ENCODE measurements at regions not wholly inside any gene's neighbourhood (a gene's known extent, or its start where the extent isn't known, plus 50 kb on each side); places are given as distances from the start of the nearest gene placed in this dataset.

GRCh38 chr10:6833458-6834011 lies 253.5 kb upstream of the PRKCQ start:
- TF ChIP-seq CTCF (IDR thresholded peaks at IDR 0.05 in 2 of 3, conservative IDR thresholded peaks at IDR 0.05 in 1 of 3; ENCODE audit: borderline replicate concordance in 1 of 3, insufficient read depth in 1 of 3, low read depth in 2 of 3, low read length in 2 of 3), result no peak
- no peak for TF ChIP-seq CBX3 (IDR thresholded peaks at IDR 0.05; ENCODE audit: low read depth)
- no peak for TF ChIP-seq SIN3A (IDR thresholded peaks at IDR 0.05; ENCODE audit: low read depth)
- TF ChIP-seq TCF7L2 (IDR thresholded peaks at IDR 0.05; ENCODE audit: borderline replicate concordance, extremely low read depth, insufficient read depth, insufficient read length), result no peak
- TF ChIP-seq, protein P1, sequence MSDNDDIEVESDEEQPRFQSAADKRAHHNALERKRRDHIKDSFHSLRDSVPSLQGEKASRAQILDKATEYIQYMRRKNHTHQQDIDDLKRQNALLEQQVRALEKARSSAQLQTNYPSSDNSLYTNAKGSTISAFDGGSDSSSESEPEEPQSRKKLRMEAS (IDR thresholded peaks at IDR 0.05), result no peak
- TF ChIP-seq RAD21 (IDR thresholded peaks at IDR 0.05; ENCODE audit: low read depth), result no peak
- no peak for TF ChIP-seq YY1 (IDR thresholded peaks at IDR 0.05; ENCODE audit: extremely low read depth, insufficient replicate concordance, low read depth, low read length)
- no peak for TF ChIP-seq SP1 (IDR thresholded peaks at IDR 0.05; ENCODE audit: low read depth)
- TF ChIP-seq ATF3 (IDR thresholded peaks at IDR 0.05), result no peak
- no peak for TF ChIP-seq ZNF274 (IDR thresholded peaks at IDR 0.05; ENCODE audit: low read depth, low read length)
- TF ChIP-seq EZH2 (IDR thresholded peaks at IDR 0.05), result no peak
- TF ChIP-seq ZBTB33 (IDR thresholded peaks at IDR 0.05; ENCODE audit: extremely low read depth, insufficient replicate concordance, low read length), result no peak
- TF ChIP-seq EGR1 (IDR thresholded peaks at IDR 0.05; ENCODE audit: low read depth), result no peak
- no peak for TF ChIP-seq EZH2phosphoT487 (IDR thresholded peaks at IDR 0.05; ENCODE audit: borderline replicate concordance)
- no peak for TF ChIP-seq REST (IDR thresholded peaks at IDR 0.05; ENCODE audit: low read depth)
- TF ChIP-seq FOSL1 (IDR thresholded peaks at IDR 0.05; ENCODE audit: low read depth), result no peak
- TF ChIP-seq CEBPB (IDR thresholded peaks at IDR 0.05; ENCODE audit: low read depth), result no peak
- TF ChIP-seq POLR2A (IDR thresholded peaks at IDR 0.05; ENCODE audit: borderline replicate concordance, extremely low read depth, insufficient read depth, insufficient read length), result no peak
- no peak for TF ChIP-seq JUND (IDR thresholded peaks at IDR 0.05)
- intact Hi-C loops (cut with micrococcal nuclease), result no loop called here

More at GRCh38 chr10:6833458-6834011, 253.5 kb upstream of the PRKCQ start:
- H3K4me2 ChIP-seq (ENCODE audit: low read length), result no peak overlapping the region
- no peaks in the 10 kb centered on the region for H3K4me1 ChIP-seq (ENCODE audit: control insufficient read depth in 1 of 2, insufficient read depth in 2 of 2, low read length in 2 of 2)
- no peaks in the 10 kb centered on the region for H4K20me1 ChIP-seq (ENCODE audit: insufficient read depth)
- no peaks in the 10 kb centered on the region for H3K9me2 ChIP-seq (ENCODE audit: insufficient read depth)
- no peak for DNase-seq (ENCODE audit: low read depth, low spot score)
- H3K27me3 ChIP-seq (ENCODE audit: insufficient read depth, low read length), result no peaks in the 10 kb centered on the region
- ChIA-PET RAD21 (ENCODE audit: low non-redundant PET in 1 of 2, low total read pairs in 2 of 2, uncharacterized antibody in 2 of 2, unreplicated experiment in 2 of 2) (no interaction called here), CTCF (no interaction called here), POLR2A (no interaction called here)
- H3K79me2 ChIP-seq (ENCODE audit: insufficient read depth, low read length), result no peaks in the 10 kb centered on the region
- H3K4me3 ChIP-seq (replicated peaks in 1 of 2; ENCODE audit: low read depth in 1 of 2, low read length in 2 of 2), result no peak overlapping the region
- no peak overlapping the region for H2AFZ ChIP-seq (ENCODE audit: low read depth, low read length, poor library complexity, severe bottlenecking)
- no peaks in the 10 kb centered on the region for H3K36me3 ChIP-seq (ENCODE audit: control insufficient read depth in 1 of 2, insufficient read depth in 2 of 2, low read length in 2 of 2)
- BruUV-seq (replicated peaks), result no TSS peak
- H3K9me3 ChIP-seq (ENCODE audit: control insufficient read depth in 1 of 2, insufficient read depth in 1 of 2, low read depth in 1 of 2, low read length in 2 of 2), result no peaks in the 10 kb centered on the region
- no peak overlapping the region for H3K27ac ChIP-seq (ENCODE audit: low read depth, low read length)
- no peak overlapping the region for H3K9ac ChIP-seq (ENCODE audit: low read length)
- ATAC-seq, result no peak

All from HCT116 (cell line).